SK-N-SH (cell line): ENCODE measurements at regions not wholly inside any gene's neighbourhood (a gene's known extent, or its start where the extent isn't known, plus 50 kb on each side); places are given as distances from the start of the nearest gene placed in this dataset.

Experiments used
- EP300 ChIP-seq, 2 experiments: IDR thresholded peaks; 2 replicates each; pipeline versions ENCODE4 v1.4.0 to v1.6.1; 2012; ENCODE audit warnings: borderline replicate concordance in 1 of 2, low read depth in 1 of 2, low read length in 1 of 2
- GABPA ChIP-seq: IDR thresholded peaks from 2 replicates; pipeline ENCODE4 v1.4.0; 2012; ENCODE audit warnings: low read depth, mild to moderate bottlenecking
- PBX3 ChIP-seq: IDR thresholded peaks from 2 replicates; pipeline ENCODE4; 2012
- RAD21 ChIP-seq: IDR thresholded peaks from 2 replicates; pipeline ENCODE4 v1.6.1; 2012; ENCODE audit warnings: mild to moderate bottlenecking, low read length
- RCOR1 ChIP-seq: fragments of 150-350 bp; IDR thresholded peaks from 2 replicates; pipeline ENCODE4 v1.6.1; 2017; ENCODE audit warnings: antibody characterized with exemption, low read length
- SIN3A ChIP-seq: IDR thresholded peaks from 2 replicates; pipeline ENCODE4 v1.6.1; 2012; ENCODE audit warnings: low read depth, mild to moderate bottlenecking, low read length, moderate library complexity, borderline replicate concordance
- TEAD4 ChIP-seq: IDR thresholded peaks from 2 replicates; pipeline ENCODE4 v1.4.0; 2012; ENCODE audit warnings: mild to moderate bottlenecking, borderline replicate concordance; ENCODE audit not compliant: insufficient read depth
- YY1 ChIP-seq: IDR thresholded peaks from 2 replicates; pipeline ENCODE4 v1.4.0; 2012; ENCODE audit warnings: low read depth, mild to moderate bottlenecking
- TF ChIP-seq, protein P1 (sequence below): fragments of 200-600 bp; sonication (generic); IDR thresholded peaks from 2 replicates; pipeline ENCODE4 v1.6.1; 2017; ENCODE audit warnings: antibody characterized with exemption, mild to moderate bottlenecking, moderate library complexity
- TF ChIP-seq, protein P2 (sequence below): IDR thresholded peaks from 2 replicates; pipeline ENCODE4 v1.4.0; 2012; ENCODE audit warnings: low read depth, borderline replicate concordance
- TF ChIP-seq, protein P3 (sequence below): IDR thresholded peaks from 2 replicates; pipeline ENCODE4 v1.6.1; 2012; ENCODE audit warnings: mild to moderate bottlenecking, low read depth, low read length, moderate library complexity

GRCh38 chr16:86069736-86070298 lies 170.9 kb downstream of the IRF8 start:
- TF ChIP-seq, protein P1, sequence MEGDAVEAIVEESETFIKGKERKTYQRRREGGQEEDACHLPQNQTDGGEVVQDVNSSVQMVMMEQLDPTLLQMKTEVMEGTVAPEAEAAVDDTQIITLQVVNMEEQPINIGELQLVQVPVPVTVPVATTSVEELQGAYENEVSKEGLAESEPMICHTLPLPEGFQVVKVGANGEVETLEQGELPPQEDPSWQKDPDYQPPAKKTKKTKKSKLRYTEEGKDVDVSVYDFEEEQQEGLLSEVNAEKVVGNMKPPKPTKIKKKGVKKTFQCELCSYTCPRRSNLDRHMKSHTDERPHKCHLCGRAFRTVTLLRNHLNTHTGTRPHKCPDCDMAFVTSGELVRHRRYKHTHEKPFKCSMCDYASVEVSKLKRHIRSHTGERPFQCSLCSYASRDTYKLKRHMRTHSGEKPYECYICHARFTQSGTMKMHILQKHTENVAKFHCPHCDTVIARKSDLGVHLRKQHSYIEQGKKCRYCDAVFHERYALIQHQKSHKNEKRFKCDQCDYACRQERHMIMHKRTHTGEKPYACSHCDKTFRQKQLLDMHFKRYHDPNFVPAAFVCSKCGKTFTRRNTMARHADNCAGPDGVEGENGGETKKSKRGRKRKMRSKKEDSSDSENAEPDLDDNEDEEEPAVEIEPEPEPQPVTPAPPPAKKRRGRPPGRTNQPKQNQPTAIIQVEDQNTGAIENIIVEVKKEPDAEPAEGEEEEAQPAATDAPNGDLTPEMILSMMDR = no peak
- no peak for TF ChIP-seq RAD21
- no peak for TF ChIP-seq TEAD4
- no peak for TF ChIP-seq PBX3
- TF ChIP-seq, protein P2, sequence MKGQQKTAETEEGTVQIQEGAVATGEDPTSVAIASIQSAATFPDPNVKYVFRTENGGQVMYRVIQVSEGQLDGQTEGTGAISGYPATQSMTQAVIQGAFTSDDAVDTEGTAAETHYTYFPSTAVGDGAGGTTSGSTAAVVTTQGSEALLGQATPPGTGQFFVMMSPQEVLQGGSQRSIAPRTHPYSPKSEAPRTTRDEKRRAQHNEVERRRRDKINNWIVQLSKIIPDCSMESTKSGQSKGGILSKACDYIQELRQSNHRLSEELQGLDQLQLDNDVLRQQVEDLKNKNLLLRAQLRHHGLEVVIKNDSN = no peak
- no peak for TF ChIP-seq RCOR1
- TF ChIP-seq EP300 (IDR thresholded peaks at IDR 0.05; ENCODE audit: borderline replicate concordance in 1 of 2, low read depth in 1 of 2, low read length in 1 of 2) = no peak
- no peak for TF ChIP-seq YY1
- TF ChIP-seq, protein P3, sequence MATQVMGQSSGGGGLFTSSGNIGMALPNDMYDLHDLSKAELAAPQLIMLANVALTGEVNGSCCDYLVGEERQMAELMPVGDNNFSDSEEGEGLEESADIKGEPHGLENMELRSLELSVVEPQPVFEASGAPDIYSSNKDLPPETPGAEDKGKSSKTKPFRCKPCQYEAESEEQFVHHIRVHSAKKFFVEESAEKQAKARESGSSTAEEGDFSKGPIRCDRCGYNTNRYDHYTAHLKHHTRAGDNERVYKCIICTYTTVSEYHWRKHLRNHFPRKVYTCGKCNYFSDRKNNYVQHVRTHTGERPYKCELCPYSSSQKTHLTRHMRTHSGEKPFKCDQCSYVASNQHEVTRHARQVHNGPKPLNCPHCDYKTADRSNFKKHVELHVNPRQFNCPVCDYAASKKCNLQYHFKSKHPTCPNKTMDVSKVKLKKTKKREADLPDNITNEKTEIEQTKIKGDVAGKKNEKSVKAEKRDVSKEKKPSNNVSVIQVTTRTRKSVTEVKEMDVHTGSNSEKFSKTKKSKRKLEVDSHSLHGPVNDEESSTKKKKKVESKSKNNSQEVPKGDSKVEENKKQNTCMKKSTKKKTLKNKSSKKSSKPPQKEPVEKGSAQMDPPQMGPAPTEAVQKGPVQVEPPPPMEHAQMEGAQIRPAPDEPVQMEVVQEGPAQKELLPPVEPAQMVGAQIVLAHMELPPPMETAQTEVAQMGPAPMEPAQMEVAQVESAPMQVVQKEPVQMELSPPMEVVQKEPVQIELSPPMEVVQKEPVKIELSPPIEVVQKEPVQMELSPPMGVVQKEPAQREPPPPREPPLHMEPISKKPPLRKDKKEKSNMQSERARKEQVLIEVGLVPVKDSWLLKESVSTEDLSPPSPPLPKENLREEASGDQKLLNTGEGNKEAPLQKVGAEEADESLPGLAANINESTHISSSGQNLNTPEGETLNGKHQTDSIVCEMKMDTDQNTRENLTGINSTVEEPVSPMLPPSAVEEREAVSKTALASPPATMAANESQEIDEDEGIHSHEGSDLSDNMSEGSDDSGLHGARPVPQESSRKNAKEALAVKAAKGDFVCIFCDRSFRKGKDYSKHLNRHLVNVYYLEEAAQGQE = no peak
- TF ChIP-seq GABPA = no peak
- no peak for TF ChIP-seq SIN3A
